ENCODE measurements at regions not wholly inside any gene's neighbourhood (a gene's known extent, or its start where the extent isn't known, plus 50 kb on each side); places are given as distances from the start of the nearest gene placed in this dataset.

- no peak overlapping the region for H3K4me2 ChIP-seq (replicated peaks; ENCODE audit: low read depth, low read length, poor library complexity, severe bottlenecking)
- 87% methylated on average over 1 of the region's 1 CpG for WGBS (ENCODE audit: insufficient coverage)
- H3K4me3 Mint-ChIP-seq: no peak overlapping the region
- peaks cover 0 to 4% (median 2%) of the 10 kb centered on the region in 3 donors for H3K9me3 ChIP-seq (ENCODE audit: control extremely low read depth in 1 of 3, control insufficient read depth in 2 of 3, insufficient read depth in 1 of 3, low read length in 2 of 3)
- no peaks in the 10 kb centered on the region for H3K4me1 Mint-ChIP-seq
- intact Hi-C loops (cut with micrococcal nuclease): no loop called here
- POLR2A ChIA-PET: no interaction called here
- H3K36me3 ChIP-seq (replicated peaks in 1 of 2; ENCODE audit: control extremely low read depth in 1 of 2, control insufficient read depth in 1 of 2, extremely low read depth in 1 of 2, insufficient read depth in 2 of 2, low read length in 1 of 2): no peaks in the 10 kb centered on the region
- DNase-seq (no peak), ATAC-seq (ENCODE audit: low read depth) (no peak)
- H3K9ac ChIP-seq (ENCODE audit: low read length): no peak overlapping the region
- TF ChIP-seq CTCF (IDR thresholded peaks at IDR 0.05): no peak
- no peak overlapping the region for H2AFZ ChIP-seq (ENCODE audit: insufficient read depth, low read depth, low read length, poor library complexity, severe bottlenecking)
- peaks cover 20% of the 10 kb centered on the region for H3K27me3 Mint-ChIP-seq
- no peak overlapping the region for H3K27ac Mint-ChIP-seq
- H3K4me1 ChIP-seq (ENCODE audit: control insufficient read depth in 2 of 2, insufficient read depth in 2 of 2, low read length in 2 of 2): no peaks in the 10 kb centered on the region
- CTCF ChIA-PET: no interaction called here
- no peaks in the 10 kb centered on the region for H3K27me3 ChIP-seq (replicated peaks in 1 of 4; ENCODE audit: control extremely low read depth in 1 of 4, control insufficient read depth in 3 of 4, insufficient read depth in 4 of 4, low read length in 3 of 4)
- no peak overlapping the region for H3K4me3 ChIP-seq (ENCODE audit: control extremely low read depth in 1 of 5, extremely low read depth in 1 of 5, insufficient read depth in 1 of 5, low read depth in 2 of 5, low read length in 4 of 5)
- H4K20me1 ChIP-seq (ENCODE audit: control insufficient read depth, insufficient read depth, low read length, poor library complexity, severe bottlenecking): no peaks in the 10 kb centered on the region
- peaks cover 4% of the 10 kb centered on the region for H3K9me3 Mint-ChIP-seq (ENCODE audit: insufficient read depth)
- H3K79me2 ChIP-seq (ENCODE audit: control insufficient read depth, insufficient read depth, low read length): no peaks in the 10 kb centered on the region
- no peak overlapping the region for H3K27ac ChIP-seq (ENCODE audit: low read length in 2 of 2)
Observed at GRCh38 chr7:131249003-131249402, 78.7 kb upstream of the MKLN1 start.

GRCh38 chr7:131249483-131249882 lies 78.2 kb upstream of the MKLN1 start:
- H3K27ac ChIP-seq (ENCODE audit: low read length in 2 of 2): no peak overlapping the region
- no peak overlapping the region for H3K4me3 ChIP-seq (ENCODE audit: control extremely low read depth in 1 of 5, extremely low read depth in 1 of 5, insufficient read depth in 1 of 5, low read depth in 2 of 5, low read length in 4 of 5)
- POLR2A ChIA-PET: no interaction called here
- intact Hi-C loops (cut with micrococcal nuclease): no loop called here
- no peaks in the 10 kb centered on the region for H3K4me1 ChIP-seq (ENCODE audit: control insufficient read depth in 2 of 2, insufficient read depth in 2 of 2, low read length in 2 of 2)
- CTCF ChIA-PET: no interaction called here
- no peak overlapping the region for H2AFZ ChIP-seq (ENCODE audit: insufficient read depth, low read depth, low read length, poor library complexity, severe bottlenecking)
- H3K27me3 ChIP-seq (replicated peaks in 1 of 4; ENCODE audit: control extremely low read depth in 1 of 4, control insufficient read depth in 3 of 4, insufficient read depth in 4 of 4, low read length in 3 of 4): no peaks in the 10 kb centered on the region
- Mint-ChIP-seq H3K27ac (no peak overlapping the region), H3K9me3 (ENCODE audit: insufficient read depth) (peaks cover 8% of the 10 kb centered on the region), H3K27me3 (peaks cover 20% of the 10 kb centered on the region), H3K4me3 (no peak overlapping the region), H3K4me1 (no peaks in the 10 kb centered on the region)
- ATAC-seq (ENCODE audit: low read depth) (no peak), DNase-seq (no peak)
- no peak for TF ChIP-seq EZH2 (IDR thresholded peaks at IDR 0.05; ENCODE audit: borderline replicate concordance, insufficient read depth, low read depth, low read length, poor library complexity, severe bottlenecking)
- H3K36me3 ChIP-seq (replicated peaks in 1 of 2; ENCODE audit: control extremely low read depth in 1 of 2, control insufficient read depth in 1 of 2, extremely low read depth in 1 of 2, insufficient read depth in 2 of 2, low read length in 1 of 2): no peaks in the 10 kb centered on the region
- H3K4me2 ChIP-seq (replicated peaks; ENCODE audit: low read depth, low read length, poor library complexity, severe bottlenecking): no peak overlapping the region
- 88% methylated on average over 3 of the region's 3 CpGs for WGBS (ENCODE audit: insufficient coverage)
- no peaks in the 10 kb centered on the region for H4K20me1 ChIP-seq (ENCODE audit: control insufficient read depth, insufficient read depth, low read length, poor library complexity, severe bottlenecking)
- H3K79me2 ChIP-seq (ENCODE audit: control insufficient read depth, insufficient read depth, low read length): no peaks in the 10 kb centered on the region
- no peak overlapping the region for H3K9ac ChIP-seq (ENCODE audit: low read length)
- peaks cover 0 to 4% (median 4%) of the 10 kb centered on the region in 3 donors for H3K9me3 ChIP-seq (ENCODE audit: control extremely low read depth in 1 of 3, control insufficient read depth in 2 of 3, insufficient read depth in 1 of 3, low read length in 2 of 3)

All from B cell (primary cell).